Pancreas (tissue), 10 donors: ENCODE measurements at regions not wholly inside any gene's neighbourhood (a gene's known extent, or its start where the extent isn't known, plus 50 kb on each side); places are given as distances from the start of the nearest gene placed in this dataset.

Experiments used
- ATAC-seq, 4 donors: fragments of 200-7000 bp; cut with Tn5 transposase; one replicate each; pipeline versions ENCODE4 v1.8.0 to v1.9.1; 2020; ENCODE audit warnings: mild to moderate bottlenecking in 4 of 4, moderate library complexity in 4 of 4
- DNase-seq, 6 donors: peaks; one replicate each; pipeline ENCODE4 v3.0.0-alpha.2; 2020
- FAIRE-seq: peaks from 2 replicates; lab custom pipeline; 2012; peaks lifted over from hg19 to GRCh38; lab: Jason Lieb, UNC
- H3K27ac ChIP-seq, 4 donors: fragments of 200-600 bp; sonication (generic); 1 replicate in 3 of 4; 2 replicates in 1 of 4; pipeline versions ENCODE4 v1.5.0 to v1.8.0; 2020
- H3K27me3 ChIP-seq, 4 donors: fragments of 200-600 bp; one replicate each; pipeline ENCODE4 v1.8.0; 2021
- H3K36me3 ChIP-seq, 3 donors: fragments of 200-600 bp; sonication (generic) in 1 of 3; one replicate each; pipeline versions ENCODE4 v1.5.0 to v1.8.0; 2020 to 2021
- H3K4me1 ChIP-seq, 3 donors: fragments of 200-600 bp; one replicate each; pipeline ENCODE4 v1.8.0; 2021
- H3K4me3 ChIP-seq, 4 donors: fragments of 200-600 bp; sonication (generic) in 2 of 4; one replicate each; pipeline versions ENCODE4 v1.5.0 to v1.8.0; 2020 to 2021
- H3K9me3 ChIP-seq, 4 donors: fragments of 200-600 bp; one replicate each; pipeline ENCODE4 v1.8.0; 2021
- CTCF ChIP-seq, 4 donors: fragments of 200-600 bp; sonication (generic) in 3 of 4; IDR thresholded peaks; one replicate each; pipeline versions ENCODE4 v1.5.0 to v1.8.0; 2021; ENCODE audit warnings: antibody characterized with exemption in 4 of 4
- WGBS, 2 donors: extraction: QIAGEN DNeasy Blood & Tissue Kit; methylation state at CpG; one replicate each; pipeline ENCODE4 v1.1.7; 2013; 5-methylcytosine and 5-hydroxymethylcytosine counted together
- intact Hi-C, 3 donors: fragments of 100-400 bp; cut with DNase I; formaldehyde crosslinking; loops; one replicate each; pipeline versions ENCODE4 v1.11.1 to v1.14.2; 2022
- donor health status: healthy with polysubstance abuse.
- donor health status: DM: no; HTN: no; CAD: no; lungs with moderate emphysema.
- donor health status: DM: no; HTN: no; CAD: no.
- donor health status: control.
- donor health status: control.
- donor health status: Bipolar disorder and iron deficiency.
- donor health status: DM: yes; HTN: yes; CAD: no.
- donor health status: DM: no; HTN: no; CAD: no.
- donor health status: DM: no; HTN: no; CAD: no.
- donor health status: DM: yes; HTN: yes; CAD: no.

DNA sequence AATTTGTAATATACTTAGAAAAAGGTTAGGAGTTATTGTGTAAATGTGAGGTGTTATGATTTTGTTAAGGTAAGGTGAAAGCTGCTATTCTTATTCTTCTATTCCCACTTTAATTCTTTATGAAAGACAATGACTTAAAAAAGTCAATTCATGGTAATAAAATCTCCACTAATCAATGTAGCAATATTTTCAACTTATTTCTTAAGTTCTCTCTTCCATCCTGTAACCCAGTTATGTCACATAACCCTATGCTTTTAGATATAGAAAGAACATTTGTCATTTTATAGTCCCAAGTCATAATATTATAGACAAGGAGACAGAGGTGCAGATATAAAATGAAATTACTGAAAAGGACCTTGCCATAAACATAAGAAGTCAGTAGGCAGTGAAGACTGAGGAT lies 157.9 kb upstream of the SLC7A11 start:
- FAIRE-seq (no peak), ATAC-seq (no peak), DNase-seq (no peak)
- Histone ChIP-seq H3K4me3 (no peak overlapping the region), H3K27me3 (no peaks in the 10 kb centered on the region), H3K9me3 (no peaks in the 10 kb centered on the region), H3K27ac (no peak overlapping the region), H3K4me1 (peaks cover 12 to 28% (median 13%) of the 10 kb centered on the region in 3 donors), H3K36me3 (no peaks in the 10 kb centered on the region)
- intact Hi-C loops = no loop called here
- no peak for TF ChIP-seq CTCF (IDR thresholded peaks at IDR 0.05)

DNA sequence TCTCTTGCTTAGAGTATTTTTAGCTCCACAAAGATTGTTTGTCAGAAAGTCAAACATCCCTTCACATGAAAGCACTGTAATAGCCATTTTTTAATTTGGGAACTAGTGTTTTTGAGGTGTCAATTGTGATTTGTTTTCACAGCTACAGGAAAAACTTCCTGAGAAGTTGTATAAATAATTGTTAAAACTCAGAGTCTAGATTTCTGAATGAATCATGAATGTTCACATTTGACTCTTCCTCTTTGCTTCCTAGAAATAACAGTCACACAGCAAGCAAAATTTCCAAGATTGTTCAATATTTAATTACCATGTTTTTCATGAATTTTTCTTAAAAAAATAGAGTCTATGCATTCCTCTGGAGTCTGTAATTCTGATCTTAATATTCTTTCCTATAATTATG lies 156.9 kb upstream of the SLC7A11 start:
- Histone ChIP-seq H3K4me3 (no peak overlapping the region), H3K27me3 (no peaks in the 10 kb centered on the region), H3K36me3 (no peaks in the 10 kb centered on the region), H3K27ac (peak overlapping the region; percentile 18 to 56 (median 40)), H3K9me3 (no peaks in the 10 kb centered on the region), H3K4me1 (peaks cover 6 to 20% (median 12%) of the 10 kb centered on the region in 3 donors)
- no peak for TF ChIP-seq CTCF (IDR thresholded peaks at IDR 0.05)
- intact Hi-C loops = no loop called here
- ATAC-seq (no peak), FAIRE-seq (no peak), DNase-seq (no peak)

DNA sequence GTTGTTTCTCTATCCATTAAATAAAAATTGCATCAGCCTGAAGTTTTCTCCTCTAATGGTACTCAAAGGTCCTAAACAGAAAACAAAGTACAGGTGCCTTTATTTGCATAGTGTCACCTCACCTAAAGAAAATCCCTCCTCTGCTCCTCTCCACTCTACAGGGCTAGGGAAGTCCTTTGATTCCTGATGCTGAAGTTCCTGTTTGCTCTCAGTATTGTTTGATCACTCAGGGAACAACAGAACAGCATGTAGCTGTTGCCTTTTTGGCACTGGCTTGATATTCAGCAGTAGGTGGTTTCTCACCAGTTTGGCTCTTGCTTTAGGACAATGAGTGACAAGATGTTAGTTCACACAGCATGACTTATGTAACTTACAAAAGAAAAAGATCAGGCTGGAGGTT lies 156.2 kb upstream of the SLC7A11 start:
- intact Hi-C loops = no loop called here
- peak; percentile 91 to 97 (median 96) for ATAC-seq
- H3K36me3 ChIP-seq = no peaks in the 10 kb centered on the region
- H3K4me3 ChIP-seq = no peak overlapping the region
- H3K9me3 ChIP-seq = no peaks in the 10 kb centered on the region
- peak overlapping the region; percentile 18 to 56 (median 40) for H3K27ac ChIP-seq
- DNase-seq = peak in 3 of 6 donors; percentile 44 to 74 (median 66)
- no peak for FAIRE-seq
- H3K4me1 ChIP-seq = peaks cover 10 to 25% (median 12%) of the 10 kb centered on the region in 3 donors
- no peak for TF ChIP-seq CTCF (IDR thresholded peaks at IDR 0.05)
- no peaks in the 10 kb centered on the region for H3K27me3 ChIP-seq

DNA sequence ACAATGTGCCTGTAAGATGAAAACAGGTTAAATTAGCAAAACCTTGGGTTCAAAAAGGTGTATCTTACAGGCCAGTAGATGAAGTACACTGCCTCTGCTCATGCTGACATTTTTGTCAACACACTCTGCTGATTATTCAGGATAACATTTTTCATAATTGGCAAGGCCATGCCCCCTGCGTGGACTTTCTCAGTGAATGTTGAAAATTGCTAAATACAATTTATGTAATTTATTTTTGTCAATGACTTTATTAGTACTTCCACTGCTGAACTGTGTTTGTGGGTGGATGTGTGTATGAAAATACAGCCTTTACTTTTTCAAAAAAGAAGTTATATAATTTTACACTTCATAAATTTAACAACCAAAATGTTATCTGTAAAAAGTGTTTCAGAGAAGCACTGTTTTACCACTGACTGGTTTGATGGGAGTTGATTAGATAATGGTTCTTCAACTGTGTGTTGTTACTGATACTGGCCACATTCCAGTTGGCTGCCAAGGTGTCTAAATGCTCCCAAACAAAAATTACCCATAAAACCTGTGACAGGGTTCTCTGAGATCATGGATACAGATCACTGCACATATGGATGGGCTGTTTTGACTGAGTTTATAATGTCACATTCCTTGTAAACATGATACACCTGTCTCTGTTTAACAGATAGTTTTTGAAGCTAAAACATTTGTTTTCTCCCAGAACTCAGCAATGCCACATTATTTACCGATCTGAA lies 151.9 kb upstream of the SLC7A11 start:
- no peak for DNase-seq
- H3K27ac ChIP-seq = no peak overlapping the region

More for the DNA sequence above, 151.9 kb upstream of the SLC7A11 start:
- ATAC-seq (no peak), FAIRE-seq (no peak)
- Histone ChIP-seq H3K27me3 (no peaks in the 10 kb centered on the region), H3K36me3 (no peaks in the 10 kb centered on the region), H3K4me1 (peaks cover 0 to 9% (median 8%) of the 10 kb centered on the region in 3 donors), H3K9me3 (no peaks in the 10 kb centered on the region), H3K4me3 (no peak overlapping the region)
- 27 to 31% methylated on average over 2 of the region's 2 CpGs for WGBS, 2 donors
- intact Hi-C loops = no loop called here
- no peak for TF ChIP-seq CTCF (IDR thresholded peaks at IDR 0.05)
